PC-9 (cell line): ENCODE measurements at regions not wholly inside any gene's neighbourhood (a gene's known extent, or its start where the extent isn't known, plus 50 kb on each side); places are given as distances from the start of the nearest gene placed in this dataset.

ENCODE experiments used
- CTCF ChIP-seq: fragments of 200-600 bp; sonication (generic); conservative IDR thresholded peaks from 2 replicates; pipeline ENCODE4 v1.6.1; 2017; ENCODE audit warnings: mixed run types, antibody characterized with exemption, mild to moderate bottlenecking, moderate library complexity
- EZH2 ChIP-seq: fragments of 200-600 bp; sonication (generic); IDR thresholded peaks from 2 replicates; pipeline ENCODE4 v1.8.0; 2017; ENCODE audit warnings: antibody characterized with exemption, low read depth

- TF ChIP-seq EZH2 (no peak), CTCF (no peak)
Observed at GRCh38 chr18:26729449-26729848, 136.1 kb downstream of the AQP4 start.
